C4-2B (cell line): ENCODE measurements at regions not wholly inside any gene's neighbourhood (a gene's known extent, or its start where the extent isn't known, plus 50 kb on each side); places are given as distances from the start of the nearest gene placed in this dataset.

Experiments used
- ZFX ChIP-seq: fragments of 450-650 bp; IDR thresholded peaks from 2 replicates; pipeline ENCODE4 v1.6.1; 2017
- TF ChIP-seq, protein P1 (sequence below): fragments of 450-650 bp; conservative IDR thresholded peaks from 2 replicates; pipeline ENCODE4 v1.5.1; 2017; ENCODE audit warnings: mild to moderate bottlenecking

DNA sequence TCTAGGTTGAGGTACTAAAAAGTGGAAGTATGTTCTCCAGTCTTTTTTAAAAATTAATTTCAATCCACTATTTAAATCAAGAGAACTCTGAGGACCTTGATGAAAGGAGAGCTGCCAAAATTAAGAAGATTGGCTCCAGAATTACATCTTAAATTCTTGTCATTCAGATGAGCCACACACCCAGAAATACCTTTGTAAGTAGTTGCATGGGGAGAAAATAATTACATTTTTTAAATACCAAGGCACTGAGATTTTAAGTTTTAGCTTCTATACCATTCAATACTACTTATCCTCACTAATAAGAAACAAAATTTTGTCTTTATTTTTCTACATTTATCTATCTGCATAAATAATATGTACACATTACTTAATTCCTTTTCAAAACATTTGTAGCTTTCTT lies 1132.8 kb downstream of the OTOL1 start:
- TF ChIP-seq, protein P1, sequence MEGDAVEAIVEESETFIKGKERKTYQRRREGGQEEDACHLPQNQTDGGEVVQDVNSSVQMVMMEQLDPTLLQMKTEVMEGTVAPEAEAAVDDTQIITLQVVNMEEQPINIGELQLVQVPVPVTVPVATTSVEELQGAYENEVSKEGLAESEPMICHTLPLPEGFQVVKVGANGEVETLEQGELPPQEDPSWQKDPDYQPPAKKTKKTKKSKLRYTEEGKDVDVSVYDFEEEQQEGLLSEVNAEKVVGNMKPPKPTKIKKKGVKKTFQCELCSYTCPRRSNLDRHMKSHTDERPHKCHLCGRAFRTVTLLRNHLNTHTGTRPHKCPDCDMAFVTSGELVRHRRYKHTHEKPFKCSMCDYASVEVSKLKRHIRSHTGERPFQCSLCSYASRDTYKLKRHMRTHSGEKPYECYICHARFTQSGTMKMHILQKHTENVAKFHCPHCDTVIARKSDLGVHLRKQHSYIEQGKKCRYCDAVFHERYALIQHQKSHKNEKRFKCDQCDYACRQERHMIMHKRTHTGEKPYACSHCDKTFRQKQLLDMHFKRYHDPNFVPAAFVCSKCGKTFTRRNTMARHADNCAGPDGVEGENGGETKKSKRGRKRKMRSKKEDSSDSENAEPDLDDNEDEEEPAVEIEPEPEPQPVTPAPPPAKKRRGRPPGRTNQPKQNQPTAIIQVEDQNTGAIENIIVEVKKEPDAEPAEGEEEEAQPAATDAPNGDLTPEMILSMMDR, result no peak
- no peak for TF ChIP-seq ZFX
